HFF-Myc (cell line): ENCODE measurements at regions not wholly inside any gene's neighbourhood (a gene's known extent, or its start where the extent isn't known, plus 50 kb on each side); places are given as distances from the start of the nearest gene placed in this dataset.

Source experiments
- DNase-seq: peaks from one replicate; pipeline ENCODE4 v3.0.0-alpha.2; 2011; ENCODE audit warnings: low read depth; ENCODE audit errors: extremely low read depth
- H3K4me3 ChIP-seq: replicated peaks from 2 replicates; pipeline ENCODE4 v1.5.1; 2011; ENCODE audit warnings: low read depth, mild to moderate bottlenecking, control low read depth, low read length
- TF ChIP-seq, protein P1 (sequence below): IDR thresholded peaks from 2 replicates; pipeline ENCODE4 v1.5.1; 2012; ENCODE audit warnings: mild to moderate bottlenecking, low read depth, low read length, control low read depth; ENCODE audit errors: missing control alignments

DNA sequence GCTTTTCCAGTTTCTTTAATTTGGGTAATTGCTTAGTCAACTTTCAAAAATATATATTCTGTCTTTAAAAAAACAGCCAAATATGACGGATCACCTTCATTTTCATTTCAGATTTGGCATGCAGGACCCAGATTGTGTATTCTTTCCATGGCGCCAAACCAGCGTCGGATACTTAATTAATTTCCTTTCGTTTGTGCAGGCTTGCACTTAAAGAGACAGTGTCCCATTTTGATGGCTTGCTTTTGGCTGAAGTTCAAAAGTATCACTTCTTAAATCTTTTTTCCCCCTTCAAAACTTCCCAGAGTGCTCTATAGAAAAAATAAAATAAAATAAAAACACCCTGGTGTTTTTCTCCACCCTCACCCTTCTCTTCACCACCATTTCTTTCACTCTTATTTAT lies 394.5 kb upstream of the SOX9 start:
- H3K4me3 ChIP-seq = no peak overlapping the region
- DNase-seq = no peak
- TF ChIP-seq, protein P1, sequence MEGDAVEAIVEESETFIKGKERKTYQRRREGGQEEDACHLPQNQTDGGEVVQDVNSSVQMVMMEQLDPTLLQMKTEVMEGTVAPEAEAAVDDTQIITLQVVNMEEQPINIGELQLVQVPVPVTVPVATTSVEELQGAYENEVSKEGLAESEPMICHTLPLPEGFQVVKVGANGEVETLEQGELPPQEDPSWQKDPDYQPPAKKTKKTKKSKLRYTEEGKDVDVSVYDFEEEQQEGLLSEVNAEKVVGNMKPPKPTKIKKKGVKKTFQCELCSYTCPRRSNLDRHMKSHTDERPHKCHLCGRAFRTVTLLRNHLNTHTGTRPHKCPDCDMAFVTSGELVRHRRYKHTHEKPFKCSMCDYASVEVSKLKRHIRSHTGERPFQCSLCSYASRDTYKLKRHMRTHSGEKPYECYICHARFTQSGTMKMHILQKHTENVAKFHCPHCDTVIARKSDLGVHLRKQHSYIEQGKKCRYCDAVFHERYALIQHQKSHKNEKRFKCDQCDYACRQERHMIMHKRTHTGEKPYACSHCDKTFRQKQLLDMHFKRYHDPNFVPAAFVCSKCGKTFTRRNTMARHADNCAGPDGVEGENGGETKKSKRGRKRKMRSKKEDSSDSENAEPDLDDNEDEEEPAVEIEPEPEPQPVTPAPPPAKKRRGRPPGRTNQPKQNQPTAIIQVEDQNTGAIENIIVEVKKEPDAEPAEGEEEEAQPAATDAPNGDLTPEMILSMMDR = no peak

DNA sequence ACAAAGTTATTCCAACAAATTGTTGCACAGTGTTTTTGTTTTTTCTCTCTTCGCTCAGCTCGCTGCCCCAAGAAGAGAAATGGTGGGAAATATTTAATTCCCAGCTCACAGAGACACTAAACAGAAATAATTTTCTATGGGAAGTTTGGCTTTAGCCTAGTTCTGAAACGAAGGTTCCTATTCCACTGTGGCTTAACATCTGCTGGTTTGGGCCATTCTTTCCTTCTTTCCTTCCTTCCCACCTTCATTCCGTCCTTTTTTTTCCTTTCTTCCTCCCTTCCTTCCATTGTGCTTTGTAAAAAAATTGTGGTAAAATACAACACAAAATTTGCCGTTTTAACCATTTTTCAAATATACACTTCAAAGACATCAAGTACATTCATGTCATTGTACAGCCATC lies 393.5 kb upstream of the SOX9 start:
- TF ChIP-seq, protein P1 = no peak
- DNase-seq = no peak
- no peak overlapping the region for H3K4me3 ChIP-seq

DNA sequence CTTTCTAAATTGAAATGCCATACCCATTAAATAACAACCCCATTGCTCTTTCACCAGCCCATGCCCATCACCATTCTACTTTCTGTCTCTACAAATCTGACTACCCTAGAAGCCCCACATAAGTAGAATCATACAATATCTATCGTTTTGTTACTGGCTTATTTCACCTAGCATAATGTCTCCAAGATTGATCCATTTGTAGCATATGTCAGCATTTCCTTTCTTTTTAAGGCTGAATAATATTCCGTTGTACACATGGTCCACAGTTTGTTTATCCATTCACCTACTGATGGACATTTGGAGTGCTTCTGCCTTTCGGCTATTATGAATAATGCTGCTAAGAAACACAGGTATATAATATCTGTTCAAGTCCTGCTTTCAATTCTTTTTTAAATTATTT lies 393.1 kb upstream of the SOX9 start:
- TF ChIP-seq, protein P1 = no peak
- no peak for DNase-seq
- no peak overlapping the region for H3K4me3 ChIP-seq

DNA sequence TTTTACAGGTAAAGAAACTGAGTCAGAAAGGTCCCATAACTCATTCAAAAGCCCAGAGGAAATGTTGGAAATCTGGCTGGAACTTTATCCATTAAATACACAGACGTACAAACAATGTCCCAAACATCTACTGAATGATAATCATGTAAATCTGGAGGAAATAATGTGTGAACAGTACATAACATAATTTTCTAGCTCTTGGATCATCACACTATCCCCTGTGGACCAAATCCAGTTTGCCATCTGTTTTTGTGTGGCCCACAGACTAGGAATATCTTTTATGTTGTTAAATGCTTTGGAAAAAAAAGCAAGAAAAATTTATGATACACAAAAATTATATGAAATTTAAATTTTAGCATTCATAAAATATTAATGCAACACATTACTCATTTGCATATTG lies 389.9 kb upstream of the SOX9 start:
- TF ChIP-seq, protein P1 = no peak
- no peak overlapping the region for H3K4me3 ChIP-seq
- no peak for DNase-seq

DNA sequence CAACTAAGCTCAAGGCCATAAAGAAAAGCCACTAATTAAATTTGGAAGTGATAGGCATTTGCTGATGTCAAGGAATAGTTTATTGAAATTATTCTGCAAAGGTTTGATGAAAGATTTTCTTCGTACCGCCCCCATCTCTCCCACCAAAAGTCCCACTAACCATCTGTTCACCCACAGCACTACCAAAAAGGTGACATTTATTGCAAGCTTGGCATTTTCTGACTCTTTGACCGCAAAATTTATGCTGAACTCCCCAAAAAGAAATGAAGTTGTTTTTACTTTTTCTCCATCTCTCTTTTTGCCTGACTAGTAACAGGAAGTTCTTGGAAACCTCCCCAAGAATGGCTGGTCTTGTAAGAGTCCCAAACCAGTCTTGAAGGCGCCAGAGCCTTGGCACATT lies 384.9 kb upstream of the SOX9 start:
- no peak for DNase-seq
- TF ChIP-seq, protein P1 = no peak
- H3K4me3 ChIP-seq = no peak overlapping the region

DNA sequence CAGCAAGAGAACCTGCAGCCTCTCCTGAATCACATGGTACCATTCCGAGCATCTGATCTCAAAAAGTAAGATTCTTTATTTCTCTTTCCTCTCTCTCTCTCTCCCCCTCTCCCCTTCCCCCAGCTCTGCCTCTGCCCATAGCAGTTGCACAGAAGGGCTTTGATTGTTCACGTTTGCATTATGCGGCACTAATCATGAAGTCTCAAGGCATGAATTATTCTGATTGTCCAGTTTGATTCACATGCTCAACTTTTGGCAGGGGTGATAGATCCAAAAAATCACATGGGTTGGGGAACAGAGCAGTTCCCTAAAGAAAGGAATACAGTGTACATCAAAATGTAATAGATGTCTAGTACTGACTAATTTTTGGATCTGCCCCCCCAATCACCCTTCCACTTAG lies 380.0 kb upstream of the SOX9 start:
- no peak overlapping the region for H3K4me3 ChIP-seq
- no peak for DNase-seq
- TF ChIP-seq, protein P1 = no peak

DNA sequence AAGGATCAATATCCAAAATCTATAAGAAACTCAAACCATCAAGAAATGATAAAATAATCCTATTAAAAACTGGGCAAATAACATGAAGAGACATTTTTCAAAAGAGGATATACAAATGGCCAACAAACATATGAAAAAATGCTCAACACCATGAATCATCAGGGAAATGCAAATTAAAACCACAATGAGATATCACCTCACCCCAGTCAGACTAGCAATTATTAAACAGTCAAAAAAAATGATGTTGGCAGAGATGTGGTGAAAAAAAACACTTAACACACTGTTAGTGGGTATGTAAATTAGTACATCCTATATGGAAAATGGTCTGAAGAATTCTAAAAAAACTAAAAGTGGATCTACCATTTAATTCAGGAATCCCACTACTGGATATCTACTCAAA lies 379.0 kb upstream of the SOX9 start:
- no peak for DNase-seq
- H3K4me3 ChIP-seq = no peak overlapping the region
- TF ChIP-seq, protein P1 = no peak
